ENCODE measurements at regions not wholly inside any gene's neighbourhood (a gene's known extent, or its start where the extent isn't known, plus 50 kb on each side); places are given as distances from the start of the nearest gene placed in this dataset.

GRCh38 chr4:30867427-30867826 lies 147.3 kb downstream of the PCDH7 start:
- Histone ChIP-seq H2BK20ac (ENCODE audit: low read length) (no peak overlapping the region), H2AK5ac (ENCODE audit: low read depth, low read length) (no peak overlapping the region), H3K4me2 (ENCODE audit: insufficient read depth in 1 of 2, low read depth in 2 of 2, low read length in 2 of 2) (no peak overlapping the region), H3K27ac (ENCODE audit: low read depth, low read length) (no peak overlapping the region), H3K23me2 (ENCODE audit: low read depth, low read length) (no peaks in the 10 kb centered on the region; the same call in 1 of the 2 replicates), H3K9ac (replicated peaks in 1 of 4; ENCODE audit: extremely low read depth in 1 of 4, low read depth in 3 of 4, low read length in 3 of 4) (no peak overlapping the region), H3K4me3 (ENCODE audit: extremely low read depth in 1 of 4, insufficient read depth in 2 of 4, low read depth in 3 of 4, low read length in 4 of 4) (no peak overlapping the region), H4K8ac (ENCODE audit: extremely low read depth, insufficient read depth, low read length) (no peak overlapping the region), H3K27me3 (replicated peaks in 1 of 4; ENCODE audit: control insufficient read depth in 3 of 4, extremely low read depth in 1 of 4, insufficient read depth in 3 of 4, low read length in 3 of 4) (no peaks in the 10 kb centered on the region), H2BK12ac (ENCODE audit: low read depth, low read length) (no peak overlapping the region), H2AFZ (ENCODE audit: low read length) (no peak overlapping the region), H3K18ac (ENCODE audit: extremely low read depth, low read length) (no peak overlapping the region), H3K23ac (ENCODE audit: insufficient read length) (no peak overlapping the region), H2BK5ac (ENCODE audit: low read depth, low read length) (no peak overlapping the region), H3K4me1 (replicated peaks in 1 of 4; ENCODE audit: control insufficient read depth in 3 of 4, insufficient read depth in 4 of 4, low read length in 3 of 4) (no peaks in the 10 kb centered on the region), H4K20me1 (replicated peaks in 1 of 2; ENCODE audit: control insufficient read depth in 1 of 2, insufficient read depth in 2 of 2, low read length in 2 of 2) (no peaks in the 10 kb centered on the region), H2BK120ac (replicated peaks; ENCODE audit: low read depth, low read length) (no peak overlapping the region), H2BK15ac (ENCODE audit: low read length) (no peak overlapping the region), H4K91ac (replicated peaks; ENCODE audit: insufficient read length, low read length) (no peak overlapping the region), H3K56ac (replicated peaks; ENCODE audit: insufficient read length, low read depth, low read length) (no peak overlapping the region), H3K36me3 (ENCODE audit: control insufficient read depth in 2 of 4, insufficient read depth in 4 of 4, low read length in 3 of 4) (no peaks in the 10 kb centered on the region), H3K14ac (ENCODE audit: insufficient read length) (no peak overlapping the region), H3K79me2 (ENCODE audit: control insufficient read depth in 1 of 2, insufficient read depth in 2 of 2, low read length in 2 of 2) (no peaks in the 10 kb centered on the region), H3K9me3 (ENCODE audit: insufficient read depth in 2 of 2, low read depth in 1 of 2, low read length in 1 of 2) (no peaks in the 10 kb centered on the region), H3K4ac (replicated peaks; ENCODE audit: insufficient read length, low read depth, low read length) (no peak overlapping the region), H4K5ac (ENCODE audit: insufficient read length, low read depth, low read length) (no peak overlapping the region), H3K79me1 (ENCODE audit: low read depth, low read length) (no peaks in the 10 kb centered on the region)
- 88% methylated on average over 3 of the region's 3 CpGs; no CpG with 5 or more reads in 1 of the 2 experiments for WGBS, 2 experiments (ENCODE audit: extremely low coverage in 1 of 2, insufficient coverage in 1 of 2, insufficient read length in 1 of 2, insufficient replicate concordance in 2 of 2, low coverage in 1 of 2, low lambda C conversion rate in 2 of 2, missing lambda C conversion rate in 1 of 2)
- no peak for DNase-seq (ENCODE audit: low read depth in 1 of 2, low spot score in 2 of 2)
- TF ChIP-seq CEBPB (IDR thresholded peaks at IDR 0.05; ENCODE audit: low read depth, low read length) (no peak), CREB1 (IDR thresholded peaks at IDR 0.05) (no peak), NRF1 (IDR thresholded peaks at IDR 0.05; ENCODE audit: low read depth, low read length) (no peak), ZNF274 (IDR thresholded peaks at IDR 0.05; ENCODE audit: borderline replicate concordance, extremely low read depth, low read length) (no peak), CHD2 (IDR thresholded peaks at IDR 0.05; ENCODE audit: low read length) (no peak), USF2 (IDR thresholded peaks at IDR 0.05; ENCODE audit: low read length) (no peak), EZH2 (IDR thresholded peaks at IDR 0.05; ENCODE audit: low read depth, low read length, severe bottlenecking) (no peak)
- no peak for FAIRE-seq
- POLR2A ChIA-PET (ENCODE audit: partially characterized antibody), result no interaction called here
- CTCF ChIA-PET (ENCODE audit: partially characterized antibody), result no interaction called here
